ENCODE measurements at regions not wholly inside any gene's neighbourhood (a gene's known extent, or its start where the extent isn't known, plus 50 kb on each side); places are given as distances from the start of the nearest gene placed in this dataset.

DNA sequence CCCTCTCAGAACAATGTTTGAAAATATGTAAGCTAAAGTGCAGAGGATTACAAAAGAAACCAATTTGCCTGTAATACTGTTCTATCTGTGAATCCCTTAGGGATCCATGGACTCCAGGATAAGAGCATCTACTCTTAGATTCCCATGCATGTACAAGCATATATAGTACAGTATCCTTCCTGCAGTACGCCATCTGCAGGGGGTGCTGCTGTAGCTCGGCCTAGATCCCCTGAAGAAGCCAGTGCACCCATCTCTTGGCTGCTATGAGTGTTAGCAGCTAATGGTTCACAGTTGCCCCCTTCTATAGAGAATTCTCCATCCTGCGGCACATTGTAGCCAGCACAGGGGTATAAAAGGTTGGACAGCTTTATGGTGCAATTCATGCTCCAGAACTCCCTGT is 61.8 kb upstream of the SLC30A5 start:
- TF ChIP-seq ETS1 (IDR thresholded peaks at IDR 0.05) (no peak), NANOG (IDR thresholded peaks at IDR 0.05; ENCODE audit: borderline replicate concordance) (no peak), JUNB (IDR thresholded peaks at IDR 0.05; ENCODE audit: unreplicated experiment) (no peak), ZNF114 (CRISPR knock-in tag; IDR thresholded peaks at IDR 0.05) (no peak), CTCF (conservative IDR thresholded peaks at IDR 0.05; ENCODE audit: low read depth in 2 of 2) (peak; percentile 42 to 61)

GRCh38 chr5:69033690-69034089 is 60.1 kb upstream of the SLC30A5 start:
- Mint-ChIP-seq H3K9me3 (peaks cover 3% of the 10 kb centered on the region; the same call in 1 of the 3 replicates), H3K27me3 (ENCODE audit: insufficient read depth, low read depth, poor library complexity) (no peaks in the 10 kb centered on the region), H3K4me1 (no peaks in the 10 kb centered on the region), H3K36me3 (ENCODE audit: low read depth) (no peaks in the 10 kb centered on the region), H3K27ac (no peak overlapping the region), H3K4me3 (no peak overlapping the region)
- no peaks in the 10 kb centered on the region for H3K36me3 ChIP-seq (ENCODE audit: insufficient read depth)
- no peaks in the 10 kb centered on the region for H3F3A ChIP-seq (replicated peaks; ENCODE audit: low read depth)
- no peak overlapping the region for H3K4me2 ChIP-seq
- no peaks in the 10 kb centered on the region for H3K9me2 ChIP-seq (ENCODE audit: insufficient read depth)
- no peaks in the 10 kb centered on the region for H3K79me2 ChIP-seq (replicated peaks; ENCODE audit: insufficient read depth)
- H3K4me1 ChIP-seq (ENCODE audit: insufficient read depth) = no peaks in the 10 kb centered on the region
- no peak overlapping the region for H3K27ac ChIP-seq (ENCODE audit: low read depth)
- no peaks in the 10 kb centered on the region for H4K20me1 ChIP-seq (replicated peaks; ENCODE audit: insufficient read depth)
- no peaks in the 10 kb centered on the region for H3K27me3 ChIP-seq (ENCODE audit: insufficient read depth)
- ATAC-seq (no peak), DNase-seq (ENCODE audit: low spot score) (no peak)
- H2AFZ ChIP-seq = peak overlapping the region; percentile 52; the same call in 1 of the 2 replicates
- H3K4me3 ChIP-seq = no peak overlapping the region
- TF ChIP-seq CTCF (conservative IDR thresholded peaks at IDR 0.05; ENCODE audit: low read depth in 2 of 2) (no peak), ZNF331 (CRISPR knock-in tag; IDR thresholded peaks at IDR 0.05; ENCODE audit: low read depth) (no peak), EZH2 (IDR thresholded peaks at IDR 0.05; ENCODE audit: low read depth, unreplicated experiment) (no peak), STAT1 (IDR thresholded peaks at IDR 0.05; ENCODE audit: unreplicated experiment) (no peak), CREB1 (CRISPR knock-in tag; IDR thresholded peaks at IDR 0.05; ENCODE audit: low read depth) (no peak), ETS1 (IDR thresholded peaks at IDR 0.05) (no peak)

More for the DNA sequence above, 61.8 kb upstream of the SLC30A5 start:
- no peak overlapping the region for H3K27ac ChIP-seq (ENCODE audit: low read depth)
- no peaks in the 10 kb centered on the region for H3K79me2 ChIP-seq (replicated peaks; ENCODE audit: insufficient read depth)
- no peaks in the 10 kb centered on the region for H3K27me3 ChIP-seq (ENCODE audit: insufficient read depth)
- Mint-ChIP-seq H3K27ac (no peak overlapping the region), H3K27me3 (ENCODE audit: insufficient read depth, low read depth, poor library complexity) (no peaks in the 10 kb centered on the region), H3K36me3 (ENCODE audit: low read depth) (no peaks in the 10 kb centered on the region), H3K9me3 (no peaks in the 10 kb centered on the region), H3K4me1 (no peaks in the 10 kb centered on the region), H3K4me3 (no peak overlapping the region)
- H2AFZ ChIP-seq = no peak overlapping the region; the same call in 1 of the 2 replicates
- DNase-seq (ENCODE audit: low spot score) (peak; percentile 35), ATAC-seq (peak; percentile 69)
- no peaks in the 10 kb centered on the region for H3K4me1 ChIP-seq (ENCODE audit: insufficient read depth)
- H4K20me1 ChIP-seq (replicated peaks; ENCODE audit: insufficient read depth) = no peaks in the 10 kb centered on the region
- H3K4me2 ChIP-seq = no peak overlapping the region
- no peak overlapping the region for H3K4me3 ChIP-seq
- no peaks in the 10 kb centered on the region for H3K36me3 ChIP-seq (ENCODE audit: insufficient read depth)
- H3K9me2 ChIP-seq (ENCODE audit: insufficient read depth) = no peaks in the 10 kb centered on the region
- H3F3A ChIP-seq (replicated peaks; ENCODE audit: low read depth) = no peaks in the 10 kb centered on the region

Measured in GM23338 (cell line).